ENCODE measurements at regions not wholly inside any gene's neighbourhood (a gene's known extent, or its start where the extent isn't known, plus 50 kb on each side); places are given as distances from the start of the nearest gene placed in this dataset.

DNA sequence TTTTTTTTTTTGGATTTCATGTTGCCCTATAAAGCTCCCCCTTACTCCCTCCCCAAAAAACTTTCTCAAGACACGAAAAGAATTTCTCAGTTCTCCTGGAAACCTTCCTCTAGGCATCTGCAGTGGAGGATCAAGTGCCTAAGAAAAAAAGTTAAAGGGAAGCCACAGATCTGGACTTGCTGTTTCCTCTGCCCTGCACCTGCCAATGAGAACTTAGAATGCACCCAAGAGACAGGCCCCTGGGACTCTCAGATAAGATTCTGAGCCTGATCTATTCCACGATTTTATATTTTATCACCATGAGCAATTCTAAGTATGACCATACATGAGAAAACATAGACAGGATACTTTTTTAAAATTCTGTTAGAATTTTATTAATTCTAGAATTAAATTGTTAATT lies 728.9 kb downstream of the BCL11B start:
- TF ChIP-seq, protein P1, sequence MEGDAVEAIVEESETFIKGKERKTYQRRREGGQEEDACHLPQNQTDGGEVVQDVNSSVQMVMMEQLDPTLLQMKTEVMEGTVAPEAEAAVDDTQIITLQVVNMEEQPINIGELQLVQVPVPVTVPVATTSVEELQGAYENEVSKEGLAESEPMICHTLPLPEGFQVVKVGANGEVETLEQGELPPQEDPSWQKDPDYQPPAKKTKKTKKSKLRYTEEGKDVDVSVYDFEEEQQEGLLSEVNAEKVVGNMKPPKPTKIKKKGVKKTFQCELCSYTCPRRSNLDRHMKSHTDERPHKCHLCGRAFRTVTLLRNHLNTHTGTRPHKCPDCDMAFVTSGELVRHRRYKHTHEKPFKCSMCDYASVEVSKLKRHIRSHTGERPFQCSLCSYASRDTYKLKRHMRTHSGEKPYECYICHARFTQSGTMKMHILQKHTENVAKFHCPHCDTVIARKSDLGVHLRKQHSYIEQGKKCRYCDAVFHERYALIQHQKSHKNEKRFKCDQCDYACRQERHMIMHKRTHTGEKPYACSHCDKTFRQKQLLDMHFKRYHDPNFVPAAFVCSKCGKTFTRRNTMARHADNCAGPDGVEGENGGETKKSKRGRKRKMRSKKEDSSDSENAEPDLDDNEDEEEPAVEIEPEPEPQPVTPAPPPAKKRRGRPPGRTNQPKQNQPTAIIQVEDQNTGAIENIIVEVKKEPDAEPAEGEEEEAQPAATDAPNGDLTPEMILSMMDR (IDR thresholded peaks at IDR 0.05; ENCODE audit: poor library complexity, severe bottlenecking) = no peak
- no peak for TF ChIP-seq EZH2 (IDR thresholded peaks at IDR 0.05; ENCODE audit: borderline replicate concordance, insufficient read depth, low read length, poor library complexity, severe bottlenecking)
- no peak for TF ChIP-seq RAD21 (conservative IDR thresholded peaks at IDR 0.05)
- TF ChIP-seq TAF1 (IDR thresholded peaks at IDR 0.05; ENCODE audit: low read depth) = no peak
- no peak for TF ChIP-seq SMC3 (conservative IDR thresholded peaks at IDR 0.05; ENCODE audit: poor library complexity)
- no peak for TF ChIP-seq REST (IDR thresholded peaks at IDR 0.05; ENCODE audit: borderline replicate concordance)
- no peak for TF ChIP-seq POLR2AphosphoS5 (IDR thresholded peaks at IDR 0.05)
- no peak for TF ChIP-seq EP300 (conservative IDR thresholded peaks at IDR 0.05; ENCODE audit: poor library complexity, severe bottlenecking)

Measured in neural cell (in vitro differentiated cells).